ENCODE measurements at regions not wholly inside any gene's neighbourhood (a gene's known extent, or its start where the extent isn't known, plus 50 kb on each side); places are given as distances from the start of the nearest gene placed in this dataset.
"Not testable (repeated sequence)": the region's sequence is repeated elsewhere in the genome, so short reads cannot be mapped to it uniquely, and the experiment has no call there.

DNA sequence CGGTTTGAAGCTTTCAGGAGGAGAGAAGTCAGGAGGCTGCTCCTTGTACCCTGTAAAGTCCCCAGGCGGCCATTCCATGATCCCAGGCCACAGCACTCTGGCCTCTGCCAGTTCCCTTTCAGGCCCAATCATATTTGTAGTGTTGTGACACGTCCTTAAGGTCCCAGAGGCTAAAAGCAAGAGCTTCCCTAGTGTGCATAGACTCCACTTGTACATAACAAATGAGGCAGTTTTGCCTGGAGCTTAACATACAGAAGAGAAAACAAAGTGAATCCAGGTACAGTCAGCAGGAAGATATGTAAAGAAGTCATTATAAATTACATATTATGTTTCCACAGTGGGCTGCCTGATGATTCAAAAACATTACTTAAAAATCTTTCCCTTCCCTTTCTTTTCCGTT, 81.1 kb upstream of the RPH3A start:
- Histone ChIP-seq H3K4me1 (ENCODE audit: low read length) (no peaks in the 10 kb centered on the region), H3K27me3 (ENCODE audit: low read depth, low read length) (peaks cover 20% of the 10 kb centered on the region), H3K4me3 (ENCODE audit: low read length) (no peak overlapping the region), H3K4me2 (ENCODE audit: low read length) (no peak overlapping the region), H3K79me2 (ENCODE audit: low read length) (no peaks in the 10 kb centered on the region), H4K20me1 (ENCODE audit: insufficient read depth, low read length) (no peaks in the 10 kb centered on the region), H3K9ac (ENCODE audit: low read length) (no peak overlapping the region), H2AFZ (ENCODE audit: low read depth, low read length) (no peak overlapping the region), H3K9me3 (ENCODE audit: insufficient read depth, low read length) (no peaks in the 10 kb centered on the region), H3K36me3 (replicated peaks; ENCODE audit: low read depth, low read length) (no peaks in the 10 kb centered on the region), H3K27ac (ENCODE audit: low read length) (no peak overlapping the region)
- TF ChIP-seq, protein P1, sequence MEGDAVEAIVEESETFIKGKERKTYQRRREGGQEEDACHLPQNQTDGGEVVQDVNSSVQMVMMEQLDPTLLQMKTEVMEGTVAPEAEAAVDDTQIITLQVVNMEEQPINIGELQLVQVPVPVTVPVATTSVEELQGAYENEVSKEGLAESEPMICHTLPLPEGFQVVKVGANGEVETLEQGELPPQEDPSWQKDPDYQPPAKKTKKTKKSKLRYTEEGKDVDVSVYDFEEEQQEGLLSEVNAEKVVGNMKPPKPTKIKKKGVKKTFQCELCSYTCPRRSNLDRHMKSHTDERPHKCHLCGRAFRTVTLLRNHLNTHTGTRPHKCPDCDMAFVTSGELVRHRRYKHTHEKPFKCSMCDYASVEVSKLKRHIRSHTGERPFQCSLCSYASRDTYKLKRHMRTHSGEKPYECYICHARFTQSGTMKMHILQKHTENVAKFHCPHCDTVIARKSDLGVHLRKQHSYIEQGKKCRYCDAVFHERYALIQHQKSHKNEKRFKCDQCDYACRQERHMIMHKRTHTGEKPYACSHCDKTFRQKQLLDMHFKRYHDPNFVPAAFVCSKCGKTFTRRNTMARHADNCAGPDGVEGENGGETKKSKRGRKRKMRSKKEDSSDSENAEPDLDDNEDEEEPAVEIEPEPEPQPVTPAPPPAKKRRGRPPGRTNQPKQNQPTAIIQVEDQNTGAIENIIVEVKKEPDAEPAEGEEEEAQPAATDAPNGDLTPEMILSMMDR (IDR thresholded peaks at IDR 0.05; ENCODE audit: low read depth, low read length), result no peak
- TF ChIP-seq EZH2phosphoT487 (IDR thresholded peaks at IDR 0.05; ENCODE audit: low read depth), result no peak

DNA sequence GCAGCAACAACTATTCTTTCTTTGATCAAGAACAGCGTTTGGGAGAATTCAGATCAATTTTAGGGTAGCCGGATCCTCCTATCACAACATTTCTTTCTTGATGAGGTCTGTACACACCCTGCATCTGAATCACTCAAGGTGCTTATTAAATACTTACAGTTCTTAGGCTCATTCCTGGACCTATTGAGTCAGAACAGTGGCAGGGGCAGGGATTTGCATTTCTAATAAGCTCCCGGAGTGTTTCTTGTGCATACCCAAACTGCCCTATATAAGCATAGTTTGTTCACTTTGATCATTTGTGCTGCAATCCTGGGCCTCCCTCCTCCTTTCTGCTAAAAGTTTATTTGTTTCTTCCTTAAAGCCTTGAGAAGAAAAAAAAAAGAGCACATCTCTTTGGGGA, 80.5 kb upstream of the RPH3A start:
- H3K27ac ChIP-seq (ENCODE audit: low read length), result no peak overlapping the region
- no peaks in the 10 kb centered on the region for H3K79me2 ChIP-seq (ENCODE audit: low read length)
- peaks cover 19% of the 10 kb centered on the region for H3K27me3 ChIP-seq (ENCODE audit: low read depth, low read length)
- no peak overlapping the region for H3K4me3 ChIP-seq (ENCODE audit: low read length)
- no peak for TF ChIP-seq EZH2phosphoT487 (IDR thresholded peaks at IDR 0.05; ENCODE audit: low read depth)
- TF ChIP-seq, protein P1 (IDR thresholded peaks at IDR 0.05; ENCODE audit: low read depth, low read length), result no peak
- H4K20me1 ChIP-seq (ENCODE audit: insufficient read depth, low read length), result no peaks in the 10 kb centered on the region
- H3K36me3 ChIP-seq (replicated peaks; ENCODE audit: low read depth, low read length), result no peaks in the 10 kb centered on the region
- H2AFZ ChIP-seq (ENCODE audit: low read depth, low read length), result no peak overlapping the region
- H3K9me3 ChIP-seq (ENCODE audit: insufficient read depth, low read length), result no peaks in the 10 kb centered on the region
- H3K9ac ChIP-seq (ENCODE audit: low read length), result no peak overlapping the region
- H3K4me1 ChIP-seq (ENCODE audit: low read length), result no peaks in the 10 kb centered on the region
- no peak overlapping the region for H3K4me2 ChIP-seq (ENCODE audit: low read length)

- H3K4me3 ChIP-seq (ENCODE audit: low read length), result no peak overlapping the region
- no peak overlapping the region for H2AFZ ChIP-seq (ENCODE audit: low read depth, low read length)
- no peaks in the 10 kb centered on the region for H3K36me3 ChIP-seq (replicated peaks; ENCODE audit: low read depth, low read length)
- H3K27ac ChIP-seq (ENCODE audit: low read length), result no peak overlapping the region
- TF ChIP-seq, protein P1 (IDR thresholded peaks at IDR 0.05; ENCODE audit: low read depth, low read length), result no peak
- TF ChIP-seq EZH2phosphoT487 (IDR thresholded peaks at IDR 0.05; ENCODE audit: low read depth), result no peak
- H3K79me2 ChIP-seq (ENCODE audit: low read length), result no peaks in the 10 kb centered on the region
- no peaks in the 10 kb centered on the region for H3K4me1 ChIP-seq (ENCODE audit: low read length)
- H3K9me3 ChIP-seq (ENCODE audit: insufficient read depth, low read length), result no peaks in the 10 kb centered on the region
- H3K27me3 ChIP-seq (ENCODE audit: low read depth, low read length), result peaks cover 14% of the 10 kb centered on the region
- no peak overlapping the region for H3K9ac ChIP-seq (ENCODE audit: low read length)
- no peak overlapping the region for H3K4me2 ChIP-seq (ENCODE audit: low read length)
- H4K20me1 ChIP-seq (ENCODE audit: insufficient read depth, low read length), result no peaks in the 10 kb centered on the region
Observed at GRCh38 chr12:112711507-112711906, 80.0 kb upstream of the RPH3A start.

DNA sequence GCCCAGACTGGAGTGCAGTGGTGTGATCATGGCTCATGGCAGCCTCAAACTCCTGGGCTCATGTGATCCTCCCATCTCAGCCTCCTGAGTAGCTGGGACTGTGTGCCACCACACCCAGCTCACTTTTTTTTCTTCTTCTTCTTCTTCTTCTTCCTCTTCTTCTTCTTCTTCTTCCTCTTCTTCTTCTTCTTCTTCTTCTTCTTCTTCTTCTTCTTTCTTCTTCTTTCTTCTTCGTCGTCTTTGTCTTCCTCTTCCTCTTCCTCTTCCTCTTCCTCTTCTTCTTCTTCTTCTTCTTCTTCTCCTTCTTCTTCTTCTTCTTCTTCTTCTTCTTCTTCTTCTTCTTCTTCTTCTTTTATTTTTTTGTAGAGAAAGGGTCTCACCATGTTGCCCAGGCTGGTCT, 78.8 kb upstream of the RPH3A start:
- H4K20me1 ChIP-seq (ENCODE audit: insufficient read depth, low read length); H3K79me2 ChIP-seq (ENCODE audit: low read length); H3K36me3 ChIP-seq (replicated peaks; ENCODE audit: low read depth, low read length); H3K9me3 ChIP-seq (ENCODE audit: insufficient read depth, low read length); H3K4me1 ChIP-seq (ENCODE audit: low read length); H3K27me3 ChIP-seq (ENCODE audit: low read depth, low read length); H3K27ac ChIP-seq (ENCODE audit: low read length); H3K4me2 ChIP-seq (ENCODE audit: low read length); H2AFZ ChIP-seq (ENCODE audit: low read depth, low read length); H3K4me3 ChIP-seq (ENCODE audit: low read length); H3K9ac ChIP-seq (ENCODE audit: low read length): not testable (repeated sequence)

- no peak overlapping the region for H2AFZ ChIP-seq (ENCODE audit: low read depth, low read length)
- peaks cover 5% of the 10 kb centered on the region for H3K27me3 ChIP-seq (ENCODE audit: low read depth, low read length)
- H3K4me2 ChIP-seq (ENCODE audit: low read length), result no peak overlapping the region
- no peaks in the 10 kb centered on the region for H3K36me3 ChIP-seq (replicated peaks; ENCODE audit: low read depth, low read length)
- H3K4me1 ChIP-seq (ENCODE audit: low read length), result no peaks in the 10 kb centered on the region
- no peak overlapping the region for H3K27ac ChIP-seq (ENCODE audit: low read length)
- no peak overlapping the region for H3K9ac ChIP-seq (ENCODE audit: low read length)
- TF ChIP-seq EZH2phosphoT487 (IDR thresholded peaks at IDR 0.05; ENCODE audit: low read depth), result no peak
- TF ChIP-seq, protein P1 (IDR thresholded peaks at IDR 0.05; ENCODE audit: low read depth, low read length), result no peak
- no peaks in the 10 kb centered on the region for H4K20me1 ChIP-seq (ENCODE audit: insufficient read depth, low read length)
- H3K4me3 ChIP-seq (ENCODE audit: low read length), result no peak overlapping the region
- H3K9me3 ChIP-seq (ENCODE audit: insufficient read depth, low read length), result no peaks in the 10 kb centered on the region
- no peaks in the 10 kb centered on the region for H3K79me2 ChIP-seq (ENCODE audit: low read length)
Observed at GRCh38 chr12:112713471-112713870, 78.1 kb upstream of the RPH3A start.
